ENCODE measurements at regions not wholly inside any gene's neighbourhood (a gene's known extent, or its start where the extent isn't known, plus 50 kb on each side); places are given as distances from the start of the nearest gene placed in this dataset.
"Not testable (repeated sequence)": the region's sequence is repeated elsewhere in the genome, so short reads cannot be mapped to it uniquely, and the experiment has no call there.

DNA sequence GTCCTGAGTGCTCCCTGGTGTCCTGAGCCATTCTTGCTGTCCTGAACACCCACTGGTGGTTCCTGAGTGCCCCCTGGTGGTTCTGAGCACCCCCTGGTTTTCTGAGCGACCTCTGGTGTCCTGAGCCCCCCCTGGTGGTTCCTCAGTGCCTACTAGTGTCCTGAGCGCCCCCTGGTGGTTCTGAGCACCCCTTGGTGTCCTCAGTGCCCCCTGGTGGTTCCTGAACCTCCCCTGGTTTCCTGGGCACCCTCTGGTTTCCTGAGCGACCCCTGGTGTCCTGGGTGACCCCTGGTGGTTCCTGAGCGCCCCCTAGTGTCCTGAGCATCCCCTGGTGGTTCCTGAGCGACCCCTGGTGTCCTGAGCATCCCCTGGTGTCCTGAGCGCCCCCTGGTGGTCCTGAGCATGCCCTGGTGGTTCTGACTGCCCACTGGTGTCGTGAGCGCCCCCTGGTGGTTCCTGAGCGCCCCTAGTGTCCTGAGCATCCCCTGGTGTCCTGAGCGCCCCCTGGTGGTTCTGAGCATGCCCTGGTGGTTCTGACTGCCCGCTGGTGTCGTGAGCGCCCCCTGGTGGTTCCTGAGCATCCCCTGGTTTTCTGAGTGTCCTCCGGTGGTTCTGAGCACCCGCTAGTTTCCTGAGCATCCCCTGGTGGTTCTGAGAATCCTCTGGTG, 473.1 kb downstream of the TMEM121 start:
- dilution Hi-C loops (cut with MboI; ENCODE audit: extremely low pct_ligation_motif_present, low sequenced_read_pairs) = no loop called here
- CTCF ChIA-PET = no interaction called here

DNA sequence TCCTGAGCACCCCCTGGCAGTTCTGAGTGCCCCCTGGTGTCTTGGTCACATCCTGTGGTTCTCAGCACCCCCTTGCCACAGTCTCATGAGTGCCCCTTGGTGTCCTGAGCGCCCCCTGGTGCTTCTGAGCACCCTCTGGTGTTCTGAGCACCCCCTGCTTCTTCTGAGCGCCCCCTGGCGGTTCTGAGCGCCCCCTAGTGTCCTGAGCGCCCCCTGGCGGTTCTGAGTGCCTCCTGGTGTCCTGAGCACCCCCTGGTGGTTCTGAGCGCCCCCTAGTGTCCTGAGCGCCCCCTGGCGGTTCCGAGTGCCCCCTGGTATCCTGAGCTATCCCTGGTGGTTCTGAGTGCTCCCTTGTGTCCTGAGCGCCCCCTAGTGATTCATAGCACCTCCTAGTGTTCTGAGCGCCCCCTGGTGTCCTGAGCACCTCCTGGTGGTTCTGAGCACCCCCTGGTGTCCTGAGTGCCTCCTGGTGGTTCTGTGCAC, 473.7 kb downstream of the TMEM121 start:
- H3K9me3 ChIP-seq (replicated peaks; ENCODE audit: control insufficient read depth, insufficient read depth, low read length); dilution Hi-C loops (cut with MboI; ENCODE audit: extremely low pct_ligation_motif_present, low sequenced_read_pairs); H3K9me1 ChIP-seq (replicated peaks; ENCODE audit: control insufficient read depth, extremely low read depth, insufficient read depth, low read length); BruUV-seq (replicated peaks); POLR2A ChIA-PET; H4K20me1 ChIP-seq (replicated peaks; ENCODE audit: control insufficient read depth, extremely low read depth, insufficient read depth, low read length); H3K4me2 ChIP-seq (ENCODE audit: insufficient read depth, low read length); H2AFZ ChIP-seq (ENCODE audit: low read depth, low read length); H3K4me1 ChIP-seq (ENCODE audit: control insufficient read depth, extremely low read depth, insufficient read depth, low read length); CTCF ChIA-PET; H3K4me3 ChIP-seq (replicated peaks in 1 of 3; ENCODE audit: insufficient read depth in 1 of 3, low read depth in 1 of 3, low read length in 3 of 3); H3K27ac ChIP-seq (ENCODE audit: insufficient read depth, low read depth, low read length); DNase-seq (ENCODE audit: low read depth, low spot score); H3K79me2 ChIP-seq (ENCODE audit: control insufficient read depth, insufficient read depth, low read length); intact Hi-C loops (cut with micrococcal nuclease); FAIRE-seq; H3K27me3 ChIP-seq (ENCODE audit: control insufficient read depth in 2 of 2, insufficient read depth in 2 of 2, low read length in 2 of 2); H3K36me3 ChIP-seq (ENCODE audit: control insufficient read depth in 2 of 2, extremely low read depth in 1 of 2, insufficient read depth in 2 of 2, low read length in 2 of 2); H3K9ac ChIP-seq (replicated peaks; ENCODE audit: extremely low read depth, insufficient read depth, low read length): not testable (repeated sequence)

More for the DNA sequence above, 473.1 kb downstream of the TMEM121 start:
- no TSS peak for BruUV-seq (replicated peaks)
- H3K4me2 ChIP-seq (ENCODE audit: insufficient read depth, low read length) = no peak overlapping the region
- FAIRE-seq (no peak), DNase-seq (ENCODE audit: low read depth, low spot score) (no peak)
- intact Hi-C loops (cut with micrococcal nuclease) = no loop called here
- no peak overlapping the region for H2AFZ ChIP-seq (ENCODE audit: low read depth, low read length)
- TF ChIP-seq, protein P1, sequence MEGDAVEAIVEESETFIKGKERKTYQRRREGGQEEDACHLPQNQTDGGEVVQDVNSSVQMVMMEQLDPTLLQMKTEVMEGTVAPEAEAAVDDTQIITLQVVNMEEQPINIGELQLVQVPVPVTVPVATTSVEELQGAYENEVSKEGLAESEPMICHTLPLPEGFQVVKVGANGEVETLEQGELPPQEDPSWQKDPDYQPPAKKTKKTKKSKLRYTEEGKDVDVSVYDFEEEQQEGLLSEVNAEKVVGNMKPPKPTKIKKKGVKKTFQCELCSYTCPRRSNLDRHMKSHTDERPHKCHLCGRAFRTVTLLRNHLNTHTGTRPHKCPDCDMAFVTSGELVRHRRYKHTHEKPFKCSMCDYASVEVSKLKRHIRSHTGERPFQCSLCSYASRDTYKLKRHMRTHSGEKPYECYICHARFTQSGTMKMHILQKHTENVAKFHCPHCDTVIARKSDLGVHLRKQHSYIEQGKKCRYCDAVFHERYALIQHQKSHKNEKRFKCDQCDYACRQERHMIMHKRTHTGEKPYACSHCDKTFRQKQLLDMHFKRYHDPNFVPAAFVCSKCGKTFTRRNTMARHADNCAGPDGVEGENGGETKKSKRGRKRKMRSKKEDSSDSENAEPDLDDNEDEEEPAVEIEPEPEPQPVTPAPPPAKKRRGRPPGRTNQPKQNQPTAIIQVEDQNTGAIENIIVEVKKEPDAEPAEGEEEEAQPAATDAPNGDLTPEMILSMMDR (IDR thresholded peaks at IDR 0.05; ENCODE audit: extremely low read depth in 1 of 2, insufficient read depth in 1 of 2, low read depth in 1 of 2, low read length in 2 of 2) = peak; percentile 18 to 26
- TF ChIP-seq, protein P2, sequence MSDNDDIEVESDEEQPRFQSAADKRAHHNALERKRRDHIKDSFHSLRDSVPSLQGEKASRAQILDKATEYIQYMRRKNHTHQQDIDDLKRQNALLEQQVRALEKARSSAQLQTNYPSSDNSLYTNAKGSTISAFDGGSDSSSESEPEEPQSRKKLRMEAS (IDR thresholded peaks at IDR 0.05; ENCODE audit: insufficient read depth, insufficient read length) = no peak
- H3K27me3 ChIP-seq (ENCODE audit: control insufficient read depth in 2 of 2, insufficient read depth in 2 of 2, low read length in 2 of 2) = no peaks in the 10 kb centered on the region
- no peaks in the 10 kb centered on the region for H3K79me2 ChIP-seq (ENCODE audit: control insufficient read depth, insufficient read depth, low read length)
- no peak overlapping the region for H3K4me3 ChIP-seq (replicated peaks in 1 of 3; ENCODE audit: insufficient read depth in 1 of 3, low read depth in 1 of 3, low read length in 3 of 3)
- POLR2A ChIA-PET = no interaction called here
- no peaks in the 10 kb centered on the region for H3K4me1 ChIP-seq (ENCODE audit: control insufficient read depth, extremely low read depth, insufficient read depth, low read length)
- H3K27ac ChIP-seq (ENCODE audit: insufficient read depth, low read depth, low read length) = no peak overlapping the region
- H3K9me3 ChIP-seq (replicated peaks; ENCODE audit: control insufficient read depth, insufficient read depth, low read length) = no peaks in the 10 kb centered on the region
- no peak overlapping the region for H3K9ac ChIP-seq (replicated peaks; ENCODE audit: extremely low read depth, insufficient read depth, low read length)
- H4K20me1 ChIP-seq (replicated peaks; ENCODE audit: control insufficient read depth, extremely low read depth, insufficient read depth, low read length) = no peaks in the 10 kb centered on the region
- no peaks in the 10 kb centered on the region for H3K36me3 ChIP-seq (ENCODE audit: control insufficient read depth in 2 of 2, extremely low read depth in 1 of 2, insufficient read depth in 2 of 2, low read length in 2 of 2)
- no peaks in the 10 kb centered on the region for H3K9me1 ChIP-seq (replicated peaks; ENCODE audit: control insufficient read depth, extremely low read depth, insufficient read depth, low read length)

DNA sequence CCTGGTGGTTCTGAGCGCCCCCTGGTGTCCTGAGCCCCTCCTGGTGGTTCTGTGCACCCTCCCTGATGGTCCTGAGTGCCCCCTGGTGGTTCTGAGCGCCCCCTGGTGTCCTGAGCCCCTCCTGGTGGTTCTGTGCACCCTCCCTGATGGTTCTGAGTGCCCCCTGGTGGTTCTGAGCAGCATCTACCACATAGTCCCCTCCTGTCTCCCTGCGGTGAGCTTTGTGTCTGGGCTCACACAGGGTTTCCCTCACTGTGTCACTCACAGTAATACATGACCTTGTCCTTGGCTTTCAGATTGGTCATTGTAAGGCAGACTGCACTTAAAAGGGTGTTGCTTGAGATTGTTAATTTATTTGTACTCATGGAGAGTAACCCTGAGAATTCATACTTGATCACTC, 474.9 kb downstream of the TMEM121 start:
- FAIRE-seq; BruUV-seq (replicated peaks); POLR2A ChIA-PET: not testable (repeated sequence)

More for the DNA sequence above, 474.9 kb downstream of the TMEM121 start:
- H3K9me3 ChIP-seq (replicated peaks; ENCODE audit: control insufficient read depth, insufficient read depth, low read length); H3K36me3 ChIP-seq (ENCODE audit: control insufficient read depth in 2 of 2, extremely low read depth in 1 of 2, insufficient read depth in 2 of 2, low read length in 2 of 2); H3K4me2 ChIP-seq (ENCODE audit: insufficient read depth, low read length); H3K4me3 ChIP-seq (replicated peaks in 1 of 3; ENCODE audit: insufficient read depth in 1 of 3, low read depth in 1 of 3, low read length in 3 of 3); dilution Hi-C loops (cut with MboI; ENCODE audit: extremely low pct_ligation_motif_present, low sequenced_read_pairs); H2AFZ ChIP-seq (ENCODE audit: low read depth, low read length); H3K4me1 ChIP-seq (ENCODE audit: control insufficient read depth, extremely low read depth, insufficient read depth, low read length); H4K20me1 ChIP-seq (replicated peaks; ENCODE audit: control insufficient read depth, extremely low read depth, insufficient read depth, low read length); H3K9ac ChIP-seq (replicated peaks; ENCODE audit: extremely low read depth, insufficient read depth, low read length); CTCF ChIA-PET; H3K27ac ChIP-seq (ENCODE audit: insufficient read depth, low read depth, low read length); intact Hi-C loops (cut with micrococcal nuclease); DNase-seq (ENCODE audit: low read depth, low spot score); H3K79me2 ChIP-seq (ENCODE audit: control insufficient read depth, insufficient read depth, low read length); H3K27me3 ChIP-seq (ENCODE audit: control insufficient read depth in 2 of 2, insufficient read depth in 2 of 2, low read length in 2 of 2); H3K9me1 ChIP-seq (replicated peaks; ENCODE audit: control insufficient read depth, extremely low read depth, insufficient read depth, low read length): not testable (repeated sequence)

Data from endothelial cell of umbilical vein (primary cell).